ENCODE measurements at regions not wholly inside any gene's neighbourhood (a gene's known extent, or its start where the extent isn't known, plus 50 kb on each side); places are given as distances from the start of the nearest gene placed in this dataset.

DNA sequence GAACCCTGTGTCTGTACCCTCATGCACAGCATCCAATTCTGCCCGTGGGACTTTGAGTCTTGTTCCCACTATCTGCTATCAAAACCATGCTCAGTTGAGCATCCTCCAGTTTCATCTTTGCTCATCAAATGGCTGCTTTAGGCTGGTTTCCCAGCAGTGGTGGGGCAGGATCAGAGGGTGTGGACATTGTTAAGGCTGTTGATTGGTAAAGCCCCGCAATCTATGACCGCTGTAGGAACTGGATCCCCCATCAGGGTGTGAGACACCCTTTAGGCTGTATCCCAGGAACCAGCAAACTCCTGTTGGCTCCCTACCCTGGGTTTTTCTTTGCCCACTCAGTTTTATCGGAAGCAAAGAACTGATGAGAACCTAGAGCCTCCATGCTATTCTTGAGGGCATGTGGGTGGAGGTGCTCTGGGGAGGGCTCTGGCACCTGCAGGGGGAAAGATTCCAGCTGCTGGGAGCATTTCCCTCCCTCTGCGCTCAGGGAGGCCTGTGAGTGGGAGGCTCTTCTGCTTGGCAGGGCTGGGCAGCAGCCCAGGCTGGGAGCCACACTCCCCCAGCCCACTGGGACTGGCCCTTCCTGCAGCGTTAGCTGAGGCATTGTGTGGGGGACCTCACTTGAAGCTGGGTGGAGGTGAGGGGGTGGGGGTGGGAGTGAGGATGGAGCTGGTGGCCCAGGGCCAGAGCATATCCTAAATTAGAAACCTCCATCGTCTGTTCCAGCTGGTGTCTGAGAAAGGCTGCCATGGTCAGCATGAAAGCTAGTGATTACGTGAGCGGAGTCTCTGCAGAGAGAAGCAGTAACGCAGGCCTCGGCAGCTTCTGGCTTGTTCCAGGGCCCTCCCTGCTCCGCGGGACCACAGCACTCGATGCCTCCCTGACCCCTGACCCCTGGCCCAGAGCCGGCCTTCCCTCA, 160.6 kb downstream of the IRF8 start:
- DNase-seq (ENCODE audit: low read depth, low spot score) (no peak), FAIRE-seq (no peak)
- intact Hi-C loops (cut with micrococcal nuclease) (no loop called here), dilution Hi-C loops (cut with MboI; ENCODE audit: extremely low pct_ligation_motif_present, low sequenced_read_pairs) (no loop called here)
- Histone ChIP-seq H3K4me3 (replicated peaks in 1 of 3; ENCODE audit: insufficient read depth in 1 of 3, low read depth in 1 of 3, low read length in 3 of 3) (no peak overlapping the region), H4K20me1 (replicated peaks; ENCODE audit: control insufficient read depth, extremely low read depth, insufficient read depth, low read length) (no peaks in the 10 kb centered on the region), H3K36me3 (ENCODE audit: control insufficient read depth in 2 of 2, extremely low read depth in 1 of 2, insufficient read depth in 2 of 2, low read length in 2 of 2) (no peaks in the 10 kb centered on the region), H2AFZ (ENCODE audit: low read depth, low read length) (no peak overlapping the region), H3K27ac (ENCODE audit: insufficient read depth, low read depth, low read length) (no peak overlapping the region), H3K9me3 (replicated peaks; ENCODE audit: control insufficient read depth, insufficient read depth, low read length) (no peaks in the 10 kb centered on the region), H3K79me2 (ENCODE audit: control insufficient read depth, insufficient read depth, low read length) (no peaks in the 10 kb centered on the region), H3K9me1 (replicated peaks; ENCODE audit: control insufficient read depth, extremely low read depth, insufficient read depth, low read length) (no peaks in the 10 kb centered on the region), H3K9ac (replicated peaks; ENCODE audit: extremely low read depth, insufficient read depth, low read length) (no peak overlapping the region), H3K4me2 (ENCODE audit: insufficient read depth, low read length) (no peak overlapping the region), H3K27me3 (ENCODE audit: control insufficient read depth in 2 of 2, insufficient read depth in 2 of 2, low read length in 2 of 2) (peaks cover 3 to 7% of the 10 kb centered on the region in 2 experiments), H3K4me1 (ENCODE audit: control insufficient read depth, extremely low read depth, insufficient read depth, low read length) (no peaks in the 10 kb centered on the region)
- ChIA-PET POLR2A (no interaction called here), CTCF (interaction anchor here (0.7 kb wide), 1 partner anchor 458 kb away, joined by 5 read pairs; no protein-coding TSS in a partner anchor)
- TF ChIP-seq GATA2 (IDR thresholded peaks at IDR 0.05; ENCODE audit: insufficient read depth, insufficient read length, low read depth, low read length), result no peak
- TF ChIP-seq FOS (IDR thresholded peaks at IDR 0.05; ENCODE audit: borderline replicate concordance, insufficient read depth, low read length), result no peak
- TF ChIP-seq POLR2AphosphoS5 (IDR thresholded peaks at IDR 0.05; ENCODE audit: insufficient read depth, low read depth, low read length), result no peak
- TF ChIP-seq, protein P1, sequence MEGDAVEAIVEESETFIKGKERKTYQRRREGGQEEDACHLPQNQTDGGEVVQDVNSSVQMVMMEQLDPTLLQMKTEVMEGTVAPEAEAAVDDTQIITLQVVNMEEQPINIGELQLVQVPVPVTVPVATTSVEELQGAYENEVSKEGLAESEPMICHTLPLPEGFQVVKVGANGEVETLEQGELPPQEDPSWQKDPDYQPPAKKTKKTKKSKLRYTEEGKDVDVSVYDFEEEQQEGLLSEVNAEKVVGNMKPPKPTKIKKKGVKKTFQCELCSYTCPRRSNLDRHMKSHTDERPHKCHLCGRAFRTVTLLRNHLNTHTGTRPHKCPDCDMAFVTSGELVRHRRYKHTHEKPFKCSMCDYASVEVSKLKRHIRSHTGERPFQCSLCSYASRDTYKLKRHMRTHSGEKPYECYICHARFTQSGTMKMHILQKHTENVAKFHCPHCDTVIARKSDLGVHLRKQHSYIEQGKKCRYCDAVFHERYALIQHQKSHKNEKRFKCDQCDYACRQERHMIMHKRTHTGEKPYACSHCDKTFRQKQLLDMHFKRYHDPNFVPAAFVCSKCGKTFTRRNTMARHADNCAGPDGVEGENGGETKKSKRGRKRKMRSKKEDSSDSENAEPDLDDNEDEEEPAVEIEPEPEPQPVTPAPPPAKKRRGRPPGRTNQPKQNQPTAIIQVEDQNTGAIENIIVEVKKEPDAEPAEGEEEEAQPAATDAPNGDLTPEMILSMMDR (IDR thresholded peaks at IDR 0.05; ENCODE audit: extremely low read depth in 1 of 2, insufficient read depth in 1 of 2, low read depth in 1 of 2, low read length in 2 of 2), result no peak
- no peak for TF ChIP-seq MYC (IDR thresholded peaks at IDR 0.05; ENCODE audit: low read depth, low read length)
- no peak for TF ChIP-seq POLR2A (IDR thresholded peaks at IDR 0.05; ENCODE audit: low read depth, low read length)
- no peak for TF ChIP-seq EZH2 (IDR thresholded peaks at IDR 0.05; ENCODE audit: borderline replicate concordance, low read depth, low read length, severe bottlenecking)
- TF ChIP-seq, protein P2, sequence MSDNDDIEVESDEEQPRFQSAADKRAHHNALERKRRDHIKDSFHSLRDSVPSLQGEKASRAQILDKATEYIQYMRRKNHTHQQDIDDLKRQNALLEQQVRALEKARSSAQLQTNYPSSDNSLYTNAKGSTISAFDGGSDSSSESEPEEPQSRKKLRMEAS (IDR thresholded peaks at IDR 0.05; ENCODE audit: insufficient read depth, insufficient read length), result no peak
- no peak for TF ChIP-seq JUN (IDR thresholded peaks at IDR 0.05; ENCODE audit: borderline replicate concordance, insufficient read depth, insufficient read length, low read depth)
- no TSS peak for BruUV-seq (replicated peaks)

All from endothelial cell of umbilical vein (primary cell).